ENCODE measurements at regions not wholly inside any gene's neighbourhood (a gene's known extent, or its start where the extent isn't known, plus 50 kb on each side); places are given as distances from the start of the nearest gene placed in this dataset.
"Not testable (repeated sequence)": the region's sequence is repeated elsewhere in the genome, so short reads cannot be mapped to it uniquely, and the experiment has no call there.

DNA sequence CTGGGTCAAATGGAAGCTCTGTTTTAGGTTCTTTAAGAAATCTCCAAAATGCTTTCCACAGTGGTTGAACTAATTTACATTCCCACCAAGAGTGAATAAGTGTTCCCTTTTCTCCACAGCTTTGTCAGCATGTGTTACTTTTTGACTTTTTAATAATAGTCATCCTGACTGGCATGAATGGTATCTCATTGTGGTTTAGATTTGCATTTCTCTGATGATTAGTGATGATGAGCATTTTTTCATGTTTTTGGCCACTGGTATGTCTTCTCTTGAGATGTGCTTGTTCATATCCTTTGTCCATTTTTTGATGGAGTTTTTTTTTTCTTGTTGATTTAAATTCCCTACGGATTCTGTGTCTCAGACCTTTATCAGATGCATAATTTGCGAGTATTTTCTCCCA, 745.0 kb upstream of the BCHE start:
- CTCF ChIA-PET, result no interaction called here
- H3K9me3 ChIP-seq, result no peaks in the 10 kb centered on the region
- H3K27ac ChIP-seq, result no peak overlapping the region
- 22% methylated on average over 2 of the region's 2 CpGs for WGBS (ENCODE audit: missing lambda C conversion rate)
- no peak for DNase-seq (ENCODE audit: low read depth in 1 of 2, low spot score in 1 of 2)
- no peaks in the 10 kb centered on the region for H3K4me1 ChIP-seq
- TF ChIP-seq MAZ (IDR thresholded peaks at IDR 0.05; ENCODE audit: borderline replicate concordance, low read depth, low read length) (no peak), TP53 (CRISPR knock-in tag; IDR thresholded peaks at IDR 0.05) (no peak), CHD2 (IDR thresholded peaks at IDR 0.05; ENCODE audit: low read length, partially characterized antibody) (no peak)
- no peak for ATAC-seq
- POLR2A ChIA-PET, result no interaction called here
- no peak for FAIRE-seq
- no peak overlapping the region for H3K4me2 ChIP-seq
- H3K4me3 ChIP-seq, result no peak overlapping the region

DNA sequence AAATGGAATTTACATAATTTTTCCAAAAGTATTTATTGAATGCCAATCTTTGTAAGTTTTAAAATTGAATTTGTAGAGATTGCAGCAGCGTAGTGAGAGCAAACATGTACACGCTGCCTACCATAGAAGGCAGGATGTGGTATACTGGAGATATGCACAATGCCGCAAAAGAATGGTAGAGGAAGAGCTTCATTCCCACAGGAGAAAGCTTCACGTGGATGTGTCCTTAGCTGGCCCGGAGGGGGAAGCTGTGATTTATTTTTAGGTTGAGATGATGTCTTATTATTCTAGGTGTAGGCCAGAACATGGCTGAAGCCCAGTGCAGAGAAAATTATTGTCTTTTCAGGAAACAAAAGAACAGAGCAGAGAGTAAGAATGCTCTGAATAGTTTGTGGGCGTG, 743.3 kb upstream of the BCHE start:
- FAIRE-seq, result no peak
- POLR2A ChIA-PET, result no interaction called here
- 49% methylated on average over 6 of the region's 6 CpGs for WGBS (ENCODE audit: missing lambda C conversion rate)

DNA sequence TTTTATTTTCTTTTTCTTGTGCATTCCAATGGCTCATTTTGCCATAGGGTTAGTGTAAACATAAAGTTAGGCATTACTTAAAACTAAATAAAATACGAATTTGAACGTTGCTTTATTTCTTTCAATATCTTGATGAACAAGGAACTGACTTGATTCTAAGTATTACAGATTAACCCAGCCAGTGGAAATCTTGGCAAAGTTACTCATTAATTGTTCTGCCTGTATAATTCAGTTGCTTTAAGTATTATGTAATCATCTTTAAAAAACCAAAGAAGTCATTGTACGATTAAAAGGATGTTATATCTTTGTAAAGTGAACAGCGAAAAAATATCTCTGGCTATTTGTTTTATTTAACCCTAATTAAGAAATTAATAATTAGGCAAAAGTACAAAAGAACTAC, 737.9 kb upstream of the BCHE start:
- ChIA-PET CTCF (no interaction called here), POLR2A (no interaction called here)
- Histone ChIP-seq H3K4me1 (no peaks in the 10 kb centered on the region), H3K4me2 (no peak overlapping the region), H3K9me3 (no peaks in the 10 kb centered on the region), H3K27ac (no peak overlapping the region), H3K4me3 (no peak overlapping the region)
- FAIRE-seq (no peak), ATAC-seq (no peak), DNase-seq (ENCODE audit: low read depth in 1 of 2, low spot score in 1 of 2) (no peak)
- WGBS (ENCODE audit: missing lambda C conversion rate), result 24% methylated on average over 4 of the region's 4 CpGs
- TF ChIP-seq, protein P1, sequence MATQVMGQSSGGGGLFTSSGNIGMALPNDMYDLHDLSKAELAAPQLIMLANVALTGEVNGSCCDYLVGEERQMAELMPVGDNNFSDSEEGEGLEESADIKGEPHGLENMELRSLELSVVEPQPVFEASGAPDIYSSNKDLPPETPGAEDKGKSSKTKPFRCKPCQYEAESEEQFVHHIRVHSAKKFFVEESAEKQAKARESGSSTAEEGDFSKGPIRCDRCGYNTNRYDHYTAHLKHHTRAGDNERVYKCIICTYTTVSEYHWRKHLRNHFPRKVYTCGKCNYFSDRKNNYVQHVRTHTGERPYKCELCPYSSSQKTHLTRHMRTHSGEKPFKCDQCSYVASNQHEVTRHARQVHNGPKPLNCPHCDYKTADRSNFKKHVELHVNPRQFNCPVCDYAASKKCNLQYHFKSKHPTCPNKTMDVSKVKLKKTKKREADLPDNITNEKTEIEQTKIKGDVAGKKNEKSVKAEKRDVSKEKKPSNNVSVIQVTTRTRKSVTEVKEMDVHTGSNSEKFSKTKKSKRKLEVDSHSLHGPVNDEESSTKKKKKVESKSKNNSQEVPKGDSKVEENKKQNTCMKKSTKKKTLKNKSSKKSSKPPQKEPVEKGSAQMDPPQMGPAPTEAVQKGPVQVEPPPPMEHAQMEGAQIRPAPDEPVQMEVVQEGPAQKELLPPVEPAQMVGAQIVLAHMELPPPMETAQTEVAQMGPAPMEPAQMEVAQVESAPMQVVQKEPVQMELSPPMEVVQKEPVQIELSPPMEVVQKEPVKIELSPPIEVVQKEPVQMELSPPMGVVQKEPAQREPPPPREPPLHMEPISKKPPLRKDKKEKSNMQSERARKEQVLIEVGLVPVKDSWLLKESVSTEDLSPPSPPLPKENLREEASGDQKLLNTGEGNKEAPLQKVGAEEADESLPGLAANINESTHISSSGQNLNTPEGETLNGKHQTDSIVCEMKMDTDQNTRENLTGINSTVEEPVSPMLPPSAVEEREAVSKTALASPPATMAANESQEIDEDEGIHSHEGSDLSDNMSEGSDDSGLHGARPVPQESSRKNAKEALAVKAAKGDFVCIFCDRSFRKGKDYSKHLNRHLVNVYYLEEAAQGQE (IDR thresholded peaks at IDR 0.05), result no peak
- TF ChIP-seq FOXS1 (CRISPR knock-in tag; IDR thresholded peaks at IDR 0.05) (no peak), HDAC2 (IDR thresholded peaks at IDR 0.05) (no peak), KDM1A (IDR thresholded peaks at IDR 0.05; ENCODE audit: low read depth) (no peak), RCOR1 (IDR thresholded peaks at IDR 0.05; ENCODE audit: low read depth, low read length) (no peak), RARB (CRISPR knock-in tag; IDR thresholded peaks at IDR 0.05) (no peak), HEYL (CRISPR knock-in tag; IDR thresholded peaks at IDR 0.05) (no peak), PHF8 (IDR thresholded peaks at IDR 0.05; ENCODE audit: borderline replicate concordance, low read depth) (no peak), EP300 (IDR thresholded peaks at IDR 0.05) (no peak), CBX8 (IDR thresholded peaks at IDR 0.05) (no peak), NR3C1 (IDR thresholded peaks at IDR 0.05) (no peak), ESRRA (IDR thresholded peaks at IDR 0.05; ENCODE audit: borderline replicate concordance, low read length) (no peak), RAD21 (conservative IDR thresholded peaks at IDR 0.05 in 1 of 2, IDR thresholded peaks at IDR 0.05 in 1 of 2) (no peak)
- TF ChIP-seq, protein P2, sequence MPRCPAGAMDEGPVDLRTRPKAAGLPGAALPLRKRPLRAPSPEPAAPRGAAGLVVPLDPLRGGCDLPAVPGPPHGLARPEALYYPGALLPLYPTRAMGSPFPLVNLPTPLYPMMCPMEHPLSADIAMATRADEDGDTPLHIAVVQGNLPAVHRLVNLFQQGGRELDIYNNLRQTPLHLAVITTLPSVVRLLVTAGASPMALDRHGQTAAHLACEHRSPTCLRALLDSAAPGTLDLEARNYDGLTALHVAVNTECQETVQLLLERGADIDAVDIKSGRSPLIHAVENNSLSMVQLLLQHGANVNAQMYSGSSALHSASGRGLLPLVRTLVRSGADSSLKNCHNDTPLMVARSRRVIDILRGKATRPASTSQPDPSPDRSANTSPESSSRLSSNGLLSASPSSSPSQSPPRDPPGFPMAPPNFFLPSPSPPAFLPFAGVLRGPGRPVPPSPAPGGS (IDR thresholded peaks at IDR 0.05), result no peak
- TF ChIP-seq, protein P3, sequence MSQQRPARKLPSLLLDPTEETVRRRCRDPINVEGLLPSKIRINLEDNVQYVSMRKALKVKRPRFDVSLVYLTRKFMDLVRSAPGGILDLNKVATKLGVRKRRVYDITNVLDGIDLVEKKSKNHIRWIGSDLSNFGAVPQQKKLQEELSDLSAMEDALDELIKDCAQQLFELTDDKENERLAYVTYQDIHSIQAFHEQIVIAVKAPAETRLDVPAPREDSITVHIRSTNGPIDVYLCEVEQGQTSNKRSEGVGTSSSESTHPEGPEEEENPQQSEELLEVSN (IDR thresholded peaks at IDR 0.05; ENCODE audit: borderline replicate concordance, low read depth), result no peak

More for the DNA sequence above, 743.3 kb upstream of the BCHE start:
- Histone ChIP-seq H3K9me3 (no peaks in the 10 kb centered on the region), H3K27ac (no peak overlapping the region), H3K4me3 (no peak overlapping the region), H3K4me2 (no peak overlapping the region), H3K4me1 (no peaks in the 10 kb centered on the region)
- CTCF ChIA-PET, result no interaction called here
- no peak for ATAC-seq
- DNase-seq (ENCODE audit: low read depth in 1 of 2, low spot score in 1 of 2), result no peak
- TF ChIP-seq TP53 (CRISPR knock-in tag; IDR thresholded peaks at IDR 0.05) (no peak), ZC3H11A (IDR thresholded peaks at IDR 0.05) (no peak)

DNA sequence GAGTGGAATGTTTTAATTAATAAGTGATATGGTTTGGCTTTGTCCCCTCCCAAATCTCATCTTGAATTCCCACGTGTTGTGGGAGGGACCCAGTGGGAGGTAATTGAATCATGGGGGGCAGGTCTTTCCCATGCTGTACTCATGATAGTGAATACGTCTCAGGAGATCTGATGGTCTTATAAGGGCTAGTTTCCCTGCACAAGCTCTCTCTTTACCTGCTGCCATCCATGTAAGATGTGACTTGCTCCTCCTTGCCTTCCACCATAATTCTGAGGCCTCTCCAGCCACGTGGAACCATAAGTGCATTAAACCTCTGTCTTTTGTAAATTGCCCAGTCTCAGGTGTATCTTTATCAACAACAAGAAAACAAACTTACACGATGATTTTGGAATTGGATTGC, 734.5 kb upstream of the BCHE start:
- H3K27ac ChIP-seq; H3K4me2 ChIP-seq; H3K4me3 ChIP-seq; FAIRE-seq; DNase-seq (ENCODE audit: low read depth in 1 of 2, low spot score in 1 of 2); ATAC-seq; H3K9me3 ChIP-seq; CTCF ChIA-PET; H3K4me1 ChIP-seq; POLR2A ChIA-PET: not testable (repeated sequence)
- WGBS (ENCODE audit: missing lambda C conversion rate), result 17% methylated on average over 4 of the region's 4 CpGs
